ENCODE measurements at regions not wholly inside any gene's neighbourhood (a gene's known extent, or its start where the extent isn't known, plus 50 kb on each side); places are given as distances from the start of the nearest gene placed in this dataset.

- DNase-seq (ENCODE audit: low read depth): no peak
These were observed 422.2 kb upstream of the CDH11 start for GRCh38 chr16:65543781-65544740.

- DNase-seq (ENCODE audit: low read depth): no peak
These were observed 419.8 kb upstream of the CDH11 start for GRCh38 chr16:65541646-65542045.

GRCh38 chr16:65540901-65541300, 419.0 kb upstream of the CDH11 start:
- no peak for DNase-seq (ENCODE audit: low read depth)

GRCh38 chr16:65538976-65539375, 417.1 kb upstream of the CDH11 start:
- no peak for DNase-seq (ENCODE audit: low read depth)

- no peak for DNase-seq (ENCODE audit: low read depth)
These were observed 415.5 kb upstream of the CDH11 start for GRCh38 chr16:65537336-65537735.

GRCh38 chr16:65534121-65534528, 412.3 kb upstream of the CDH11 start:
- no peak for DNase-seq (ENCODE audit: low read depth)

GRCh38 chr16:65532846-65533245, 411.0 kb upstream of the CDH11 start:
- no peak for DNase-seq (ENCODE audit: low read depth)

GRCh38 chr16:65532258-65532657, 410.4 kb upstream of the CDH11 start:
- no peak for DNase-seq (ENCODE audit: low read depth)

- no peak for DNase-seq (ENCODE audit: low read depth)
These were observed 409.6 kb upstream of the CDH11 start for GRCh38 chr16:65531475-65531874.

- DNase-seq (ENCODE audit: low read depth): no peak
These were observed 403.8 kb upstream of the CDH11 start for GRCh38 chr16:65525707-65526106.

GRCh38 chr16:65524997-65525396, 403.1 kb upstream of the CDH11 start:
- DNase-seq (ENCODE audit: low read depth): no peak

- no peak for DNase-seq (ENCODE audit: low read depth)
These were observed 402.4 kb upstream of the CDH11 start for GRCh38 chr16:65524231-65524630.

GRCh38 chr16:65523283-65523944, 401.6 kb upstream of the CDH11 start:
- DNase-seq (ENCODE audit: low read depth): no peak

GRCh38 chr16:65522412-65522811, 400.5 kb upstream of the CDH11 start:
- DNase-seq (ENCODE audit: low read depth): no peak

GRCh38 chr16:65521633-65522328, 399.9 kb upstream of the CDH11 start:
- DNase-seq (ENCODE audit: low read depth): no peak

- DNase-seq (ENCODE audit: low read depth): no peak
These were observed 397.5 kb upstream of the CDH11 start for GRCh38 chr16:65519402-65519801.

GRCh38 chr16:65515193-65515592, 393.3 kb upstream of the CDH11 start:
- DNase-seq (ENCODE audit: low read depth): no peak

- DNase-seq (ENCODE audit: low read depth): no peak
These were observed 389.0 kb upstream of the CDH11 start for GRCh38 chr16:65510850-65511249.

- DNase-seq (ENCODE audit: low read depth): no peak
These were observed 388.4 kb upstream of the CDH11 start for GRCh38 chr16:65510241-65510640.

GRCh38 chr16:65509172-65509571, 387.3 kb upstream of the CDH11 start:
- DNase-seq (ENCODE audit: low read depth): no peak

- DNase-seq (ENCODE audit: low read depth): no peak
These were observed 379.1 kb upstream of the CDH11 start for GRCh38 chr16:65500919-65501318.

- no peak for DNase-seq (ENCODE audit: low read depth)
These were observed 378.1 kb upstream of the CDH11 start for GRCh38 chr16:65500007-65500406.

- DNase-seq (ENCODE audit: low read depth): no peak
These were observed 377.7 kb upstream of the CDH11 start for GRCh38 chr16:65499566-65499965.
